GM20000 (cell line): ENCODE measurements at regions not wholly inside any gene's neighbourhood (a gene's known extent, or its start where the extent isn't known, plus 50 kb on each side); places are given as distances from the start of the nearest gene placed in this dataset.

Source experiments
- DNase-seq: peaks from one replicate; pipeline ENCODE4 v3.0.0; 2012; ENCODE audit warnings: low spot score
- TF ChIP-seq, protein P1 (sequence below): IDR thresholded peaks from 2 replicates; pipeline ENCODE4 v1.5.1; 2012; ENCODE audit warnings: mild to moderate bottlenecking, control low read depth; ENCODE audit errors: extremely low read depth, missing control alignments

DNA sequence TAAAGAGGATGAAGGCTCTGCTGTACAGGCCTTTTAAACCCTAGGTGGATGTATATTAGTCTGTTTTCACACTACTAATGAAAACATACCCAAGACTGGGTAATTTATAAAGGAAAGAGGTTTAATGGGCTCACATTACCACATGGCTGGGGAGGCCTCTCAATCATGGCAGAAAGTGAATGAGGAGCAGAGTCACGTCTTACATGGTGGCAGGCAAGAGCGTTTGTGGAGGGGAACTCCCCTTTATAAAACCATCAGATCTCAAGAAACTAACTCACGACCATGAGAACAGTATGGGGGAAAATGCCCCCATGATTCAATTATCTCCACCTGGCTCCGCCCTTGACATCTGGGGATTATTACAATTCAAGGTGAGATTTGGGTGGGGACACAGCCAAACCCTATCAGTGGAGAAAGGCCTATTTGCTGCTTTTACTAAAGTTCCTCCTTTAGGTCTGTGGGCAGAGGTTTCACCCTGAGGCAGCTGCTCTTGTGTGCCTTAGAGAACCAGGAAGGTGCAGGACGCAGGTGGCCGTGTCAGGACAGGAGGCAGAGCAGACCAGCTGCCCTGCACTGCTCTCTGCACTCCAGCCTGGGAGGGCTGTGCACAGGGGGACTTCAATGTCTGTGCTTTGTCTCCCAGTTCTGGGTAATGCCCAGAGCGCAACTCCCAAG, 178.8 kb upstream of the HDAC4 start:
- TF ChIP-seq, protein P1, sequence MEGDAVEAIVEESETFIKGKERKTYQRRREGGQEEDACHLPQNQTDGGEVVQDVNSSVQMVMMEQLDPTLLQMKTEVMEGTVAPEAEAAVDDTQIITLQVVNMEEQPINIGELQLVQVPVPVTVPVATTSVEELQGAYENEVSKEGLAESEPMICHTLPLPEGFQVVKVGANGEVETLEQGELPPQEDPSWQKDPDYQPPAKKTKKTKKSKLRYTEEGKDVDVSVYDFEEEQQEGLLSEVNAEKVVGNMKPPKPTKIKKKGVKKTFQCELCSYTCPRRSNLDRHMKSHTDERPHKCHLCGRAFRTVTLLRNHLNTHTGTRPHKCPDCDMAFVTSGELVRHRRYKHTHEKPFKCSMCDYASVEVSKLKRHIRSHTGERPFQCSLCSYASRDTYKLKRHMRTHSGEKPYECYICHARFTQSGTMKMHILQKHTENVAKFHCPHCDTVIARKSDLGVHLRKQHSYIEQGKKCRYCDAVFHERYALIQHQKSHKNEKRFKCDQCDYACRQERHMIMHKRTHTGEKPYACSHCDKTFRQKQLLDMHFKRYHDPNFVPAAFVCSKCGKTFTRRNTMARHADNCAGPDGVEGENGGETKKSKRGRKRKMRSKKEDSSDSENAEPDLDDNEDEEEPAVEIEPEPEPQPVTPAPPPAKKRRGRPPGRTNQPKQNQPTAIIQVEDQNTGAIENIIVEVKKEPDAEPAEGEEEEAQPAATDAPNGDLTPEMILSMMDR: no peak
- DNase-seq: no peak

DNA sequence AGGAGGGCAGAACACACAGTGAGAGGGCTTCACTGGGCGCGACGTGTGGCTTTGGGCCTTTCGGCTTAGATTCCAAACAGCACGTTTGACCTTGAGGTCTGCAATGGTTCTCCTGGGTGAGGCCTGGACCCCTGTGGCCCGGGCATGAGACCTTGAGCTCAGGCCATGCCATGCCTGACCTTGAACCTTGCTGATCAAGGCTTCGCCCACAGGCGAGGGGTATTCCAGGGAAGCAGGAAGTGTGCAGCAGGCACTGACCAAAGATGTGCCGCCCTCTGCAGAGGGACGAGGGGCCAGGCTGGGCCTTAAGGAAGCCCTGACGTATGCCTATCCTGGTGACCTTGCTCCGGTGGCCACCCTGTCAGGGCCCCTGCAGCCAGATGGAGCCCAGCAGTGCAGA, 178.3 kb upstream of the HDAC4 start:
- TF ChIP-seq, protein P1: no peak
- DNase-seq: no peak

DNA sequence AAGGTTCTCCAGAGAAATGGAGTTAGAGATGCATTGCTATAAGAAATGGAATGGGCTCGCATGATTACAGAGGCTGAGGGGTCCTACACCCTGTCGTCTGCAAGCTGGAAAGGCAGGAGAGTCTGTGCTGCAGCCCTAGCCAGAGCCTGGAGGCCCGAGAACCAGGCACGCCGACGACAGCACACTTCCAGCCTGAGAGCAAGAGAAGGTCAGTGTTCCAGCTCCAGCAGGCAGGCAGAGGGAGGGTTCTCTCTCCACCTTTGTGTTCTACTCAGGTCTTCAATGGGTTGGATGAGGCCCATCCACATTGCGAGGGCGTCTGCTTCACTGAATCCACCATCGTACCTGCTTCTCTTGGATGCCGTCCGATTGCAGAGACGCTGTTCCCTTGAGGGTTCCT, 177.6 kb upstream of the HDAC4 start:
- TF ChIP-seq, protein P1: no peak
- DNase-seq: no peak

DNA sequence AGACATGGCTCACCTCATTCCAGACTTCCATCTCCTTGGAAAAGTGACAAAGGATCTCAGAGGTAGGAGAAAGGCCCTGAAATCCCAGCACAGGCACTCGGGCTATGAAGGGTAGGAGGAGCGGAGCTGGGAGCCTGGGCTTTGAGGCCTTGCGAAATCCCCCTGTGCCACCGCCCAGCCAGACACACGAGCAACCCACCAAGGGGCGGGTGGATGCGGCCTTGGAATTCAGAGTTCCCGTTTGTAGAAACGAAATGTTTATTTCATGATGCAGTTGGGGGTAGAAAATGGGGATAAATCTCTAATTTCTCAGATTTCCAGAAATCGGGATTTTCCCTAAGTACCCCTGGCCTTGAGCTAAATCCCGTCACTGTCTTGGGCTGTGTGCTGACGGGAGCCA, 177.1 kb upstream of the HDAC4 start:
- TF ChIP-seq, protein P1: no peak
- DNase-seq: no peak

DNA sequence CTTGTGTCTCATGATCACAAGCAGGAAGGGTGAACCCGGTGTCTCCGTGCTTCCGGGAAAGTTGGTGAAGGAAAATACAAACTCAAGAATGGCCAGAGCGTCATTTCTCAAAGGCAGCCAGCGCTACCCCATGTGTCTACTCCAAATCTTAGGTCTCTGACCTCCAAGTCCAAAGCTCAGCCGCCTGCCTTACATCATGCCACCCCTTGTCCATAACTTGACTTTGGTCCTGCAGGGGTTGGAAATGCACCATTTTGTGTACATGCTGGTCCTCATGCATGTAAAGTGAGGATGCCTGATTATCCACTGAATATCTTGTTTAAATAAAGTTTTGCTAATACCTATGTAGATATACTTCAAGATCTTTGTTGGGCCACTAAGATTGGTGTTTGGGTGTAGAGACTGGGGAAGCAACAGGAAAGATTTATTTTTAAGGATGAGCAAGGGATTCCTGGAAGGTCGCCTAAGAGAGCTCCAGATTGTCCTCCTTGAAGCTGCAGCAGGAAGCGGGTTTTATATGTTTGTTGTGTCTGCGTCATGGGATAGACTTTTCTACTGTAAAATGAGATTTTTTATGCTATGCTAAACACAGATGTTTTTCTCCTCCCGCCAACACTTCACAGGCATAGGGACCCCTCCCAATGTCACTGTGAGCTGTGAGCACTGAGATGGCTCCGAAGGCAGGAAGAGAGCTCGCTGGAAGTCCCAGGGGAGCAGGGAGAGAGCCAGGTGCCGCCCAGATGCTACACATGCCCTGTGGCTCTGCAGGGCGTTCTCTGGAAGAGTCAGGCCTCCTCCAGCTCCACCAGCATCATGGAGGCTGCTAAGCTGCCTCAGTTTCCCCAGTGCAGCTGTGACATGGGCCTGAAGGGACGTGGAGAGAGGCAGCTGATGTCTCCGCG, 176.2 kb upstream of the HDAC4 start:
- TF ChIP-seq, protein P1: no peak
- DNase-seq: no peak

DNA sequence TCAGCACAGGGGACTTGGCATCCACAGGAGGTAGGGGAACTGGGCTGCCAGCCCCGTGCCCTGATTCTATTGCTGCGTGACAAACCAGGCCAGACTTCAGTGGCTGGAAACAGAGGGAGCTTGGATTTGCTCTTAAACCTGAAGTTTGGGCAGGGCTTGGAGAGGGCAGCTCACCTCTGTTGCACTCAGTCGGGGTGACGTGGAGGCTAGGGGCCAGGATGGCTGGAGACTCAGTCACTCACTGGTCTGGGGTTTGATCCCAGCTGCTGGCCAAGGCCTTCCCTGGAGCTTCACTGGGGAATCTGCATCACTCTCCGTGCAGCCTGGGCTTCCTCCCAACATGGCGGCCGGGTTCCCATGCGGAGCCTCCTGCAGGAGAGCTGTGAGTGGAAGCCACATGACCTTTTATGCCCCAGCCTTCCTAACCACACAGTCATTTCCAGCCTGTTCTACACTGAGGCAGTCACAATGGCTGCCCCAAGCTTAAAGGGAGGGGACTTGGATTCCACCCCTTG, 175.2 kb upstream of the HDAC4 start:
- TF ChIP-seq, protein P1: no peak
- no peak for DNase-seq
